Loucy (cell line): ENCODE measurements at regions not wholly inside any gene's neighbourhood (a gene's known extent, or its start where the extent isn't known, plus 50 kb on each side); places are given as distances from the start of the nearest gene placed in this dataset.

Source experiments
- H2AFZ ChIP-seq: fragments of 200-600 bp; sonication (generic); 2 replicates; pipeline ENCODE4 v1.6.0; 2016; ENCODE audit warnings: antibody characterized with exemption, mild to moderate bottlenecking, low read length, moderate library complexity
- H3F3A ChIP-seq: fragments of 200-600 bp; 2 replicates; pipeline ENCODE4 v1.6.0; 2016; ENCODE audit warnings: antibody characterized with exemption, low read depth, mild to moderate bottlenecking
- H3K27me3 ChIP-seq: fragments of 200-600 bp; sonication (generic); 2 replicates; pipeline ENCODE4 v1.6.1; 2014; ENCODE audit warnings: low read length, mild to moderate bottlenecking; ENCODE audit not compliant: insufficient read depth, poor library complexity, severe bottlenecking
- H3K36me3 ChIP-seq: fragments of 200-600 bp; sonication (generic); 2 replicates; pipeline ENCODE4 v1.6.1; 2016; ENCODE audit warnings: low read length; ENCODE audit not compliant: insufficient read depth
- H3K4me1 ChIP-seq: fragments of 200-600 bp; sonication (generic); 2 replicates; pipeline ENCODE4 v1.5.1; 2014; ENCODE audit warnings: low read length, mild to moderate bottlenecking; ENCODE audit not compliant: insufficient read depth, poor library complexity, severe bottlenecking
- H3K4me2 ChIP-seq: fragments of 200-600 bp; sonication (generic); 2 replicates; pipeline ENCODE4 v1.6.0; 2014; ENCODE audit warnings: antibody characterized with exemption, low read length, low read depth, mild to moderate bottlenecking; ENCODE audit not compliant: poor library complexity, severe bottlenecking
- H3K4me3 ChIP-seq: fragments of 200-600 bp; sonication (generic); 2 replicates; pipeline ENCODE4 v1.5.1; 2014; ENCODE audit warnings: low read length, mild to moderate bottlenecking, mixed read lengths; ENCODE audit not compliant: poor library complexity, severe bottlenecking
- H3K79me2 ChIP-seq: fragments of 200-600 bp; sonication (generic); 2 replicates; pipeline ENCODE4 v1.6.1; 2014; ENCODE audit warnings: low read length; ENCODE audit not compliant: insufficient read depth
- H3K9ac ChIP-seq: fragments of 200-600 bp; sonication (generic); 2 replicates; pipeline ENCODE4 v1.6.0; 2014; ENCODE audit warnings: mild to moderate bottlenecking, low read depth, low read length, moderate library complexity; ENCODE audit not compliant: poor library complexity, severe bottlenecking
- H3K9me2 ChIP-seq: fragments of 200-600 bp; sonication (generic); replicated peaks from 2 replicates; pipeline ENCODE4 v1.6.1; 2016; ENCODE audit warnings: low read depth, low read length, mixed read lengths
- H3K9me3 ChIP-seq: fragments of 200-600 bp; sonication (generic); 2 replicates; pipeline ENCODE4 v1.6.1; 2014; ENCODE audit warnings: mild to moderate bottlenecking, antibody characterized with exemption, low read length, low read depth; ENCODE audit not compliant: insufficient read depth
- H4K20me1 ChIP-seq: fragments of 200-600 bp; sonication (generic); 2 replicates; pipeline ENCODE4 v1.6.0; 2014; ENCODE audit warnings: antibody characterized with exemption, low read length, mild to moderate bottlenecking; ENCODE audit not compliant: insufficient read depth, poor library complexity, severe bottlenecking
- CTCF ChIP-seq: fragments of 200-600 bp; sonication (generic); conservative IDR thresholded peaks from 2 replicates; pipeline ENCODE4 v1.5.1; 2014; ENCODE audit warnings: mild to moderate bottlenecking, antibody characterized with exemption, low read length
- EZH2phosphoT487 ChIP-seq: fragments of 200-600 bp; IDR thresholded peaks from 2 replicates; pipeline ENCODE4 v1.6.1; 2018; ENCODE audit warnings: antibody characterized with exemption, mild to moderate bottlenecking, moderate library complexity, borderline replicate concordance

- H4K20me1 ChIP-seq: no peaks in the 10 kb centered on the region
- no peak for TF ChIP-seq EZH2phosphoT487
- TF ChIP-seq CTCF: no peak
- H3K9me3 ChIP-seq: no peaks in the 10 kb centered on the region
- no peak overlapping the region for H2AFZ ChIP-seq
- no peak overlapping the region for H3K4me2 ChIP-seq
- H3K36me3 ChIP-seq: no peaks in the 10 kb centered on the region
- H3K9ac ChIP-seq: no peak overlapping the region
- no peaks in the 10 kb centered on the region for H3K27me3 ChIP-seq
- H3K4me3 ChIP-seq: no peak overlapping the region
- no peaks in the 10 kb centered on the region for H3F3A ChIP-seq
- no peaks in the 10 kb centered on the region for H3K79me2 ChIP-seq
- peaks cover 3% of the 10 kb centered on the region for H3K4me1 ChIP-seq
- no peaks in the 10 kb centered on the region for H3K9me2 ChIP-seq
These were observed 217.0 kb downstream of the SPRY2 start for GRCh38 chr13:80123945-80124344.

GRCh38 chr13:80121038-80121437 is 219.9 kb downstream of the SPRY2 start:
- Histone ChIP-seq H3K4me1 (peaks cover 4% of the 10 kb centered on the region), H3K27me3 (no peaks in the 10 kb centered on the region), H4K20me1 (no peaks in the 10 kb centered on the region), H3K9ac (no peak overlapping the region), H3F3A (no peaks in the 10 kb centered on the region), H3K36me3 (no peaks in the 10 kb centered on the region), H3K79me2 (no peaks in the 10 kb centered on the region), H3K4me3 (no peak overlapping the region), H2AFZ (no peak overlapping the region), H3K9me2 (no peaks in the 10 kb centered on the region), H3K4me2 (no peak overlapping the region), H3K9me3 (no peaks in the 10 kb centered on the region)
- TF ChIP-seq CTCF: no peak
- TF ChIP-seq EZH2phosphoT487: no peak

- no peaks in the 10 kb centered on the region for H3F3A ChIP-seq
- no peak overlapping the region for H3K9ac ChIP-seq
- no peak overlapping the region for H3K4me3 ChIP-seq
- H2AFZ ChIP-seq: no peak overlapping the region
- no peaks in the 10 kb centered on the region for H3K79me2 ChIP-seq
- H3K36me3 ChIP-seq: no peaks in the 10 kb centered on the region
- no peak overlapping the region for H3K4me2 ChIP-seq
- H3K9me2 ChIP-seq: no peaks in the 10 kb centered on the region
- H3K27me3 ChIP-seq: no peaks in the 10 kb centered on the region
- H3K9me3 ChIP-seq: no peaks in the 10 kb centered on the region
- H3K4me1 ChIP-seq: peaks cover 4% of the 10 kb centered on the region
- TF ChIP-seq CTCF: no peak
- TF ChIP-seq EZH2phosphoT487: no peak
- no peaks in the 10 kb centered on the region for H4K20me1 ChIP-seq
These were observed 222.4 kb downstream of the SPRY2 start for GRCh38 chr13:80118506-80118905.
